Mammary epithelial cell (primary cell): ENCODE measurements at regions not wholly inside any gene's neighbourhood (a gene's known extent, or its start where the extent isn't known, plus 50 kb on each side); places are given as distances from the start of the nearest gene placed in this dataset.

Experiments used
- CTCF ChIP-seq, 2 donors: IDR thresholded peaks in 1 of 2; conservative IDR thresholded peaks in 1 of 2; 2 replicates each; pipeline ENCODE4 v1.5.1; 2011 to 2012; ENCODE audit warnings: inconsistent platforms in 2 of 2, low read length in 2 of 2, mild to moderate bottlenecking in 2 of 2, control low read depth in 1 of 2, low read depth in 1 of 2; ENCODE audit not compliant: insufficient read depth in 1 of 2; ENCODE audit errors: extremely low read depth in 1 of 2
- EZH2 ChIP-seq: IDR thresholded peaks from 2 replicates; pipeline ENCODE4 v1.6.1; 2012; ENCODE audit warnings: low read length, inconsistent platforms, borderline replicate concordance

- TF ChIP-seq CTCF (conservative IDR thresholded peaks at IDR 0.05 in 1 of 2, IDR thresholded peaks at IDR 0.05 in 1 of 2; ENCODE audit: extremely low read depth in 1 of 2, insufficient read depth in 1 of 2, low read depth in 1 of 2, low read length in 2 of 2) (no peak), EZH2 (no peak)
Observed at GRCh38 chr5:30921388-30921787, 272.1 kb upstream of the CDH6 start.
